GM12891 (cell line): ENCODE measurements at regions not wholly inside any gene's neighbourhood (a gene's known extent, or its start where the extent isn't known, plus 50 kb on each side); places are given as distances from the start of the nearest gene placed in this dataset.

Experiments used
- PAX5 ChIP-seq: IDR thresholded peaks from 2 replicates; pipeline ENCODE4 v1.6.1; 2011; ENCODE audit warnings: low read length, moderate library complexity, mild to moderate bottlenecking; ENCODE audit not compliant: insufficient read depth, severe bottlenecking
- POLR2A ChIP-seq: IDR thresholded peaks from 2 replicates; pipeline ENCODE4 v1.6.1; 2011; ENCODE audit warnings: low read depth, low read length, control low read depth
- POLR2AphosphoS5 ChIP-seq: IDR thresholded peaks from 2 replicates; pipeline ENCODE4 v1.6.1; 2011; ENCODE audit warnings: low read depth, low read length, control low read depth
- POU2F2 ChIP-seq: IDR thresholded peaks from 2 replicates; pipeline ENCODE4 v1.6.1; 2011; ENCODE audit warnings: low read depth, mild to moderate bottlenecking, control low read depth, low read length, moderate library complexity
- SPI1 ChIP-seq: IDR thresholded peaks from 2 replicates; pipeline ENCODE4 v1.6.1; 2011; ENCODE audit warnings: low read depth, low read length, control low read depth
- TAF1 ChIP-seq: IDR thresholded peaks from 2 replicates; pipeline ENCODE4 v1.6.1; 2011; ENCODE audit warnings: low read depth, low read length, control low read depth

- no peak for TF ChIP-seq POLR2A
- TF ChIP-seq POLR2AphosphoS5, result no peak
- TF ChIP-seq POU2F2, result no peak
- no peak for TF ChIP-seq TAF1
- TF ChIP-seq PAX5, result no peak
- no peak for TF ChIP-seq SPI1
These were observed 95.6 kb upstream of the WDR17 start for GRCh38 chr4:175970072-175970471.
